GM23338 (cell line): ENCODE measurements at regions not wholly inside any gene's neighbourhood (a gene's known extent, or its start where the extent isn't known, plus 50 kb on each side); places are given as distances from the start of the nearest gene placed in this dataset.

ENCODE experiments used
- CTCF ChIP-seq, 2 experiments: fragments of 200-600 bp in 1 of 2; sonication (generic) in 1 of 2; conservative IDR thresholded peaks; 2 replicates each; pipeline versions ENCODE4 v1.5.1 to v1.6.1; 2016 to 2017; ENCODE audit warnings: antibody characterized with exemption in 2 of 2, low read depth in 2 of 2, mild to moderate bottlenecking in 2 of 2, moderate library complexity in 1 of 2
- EZH2 ChIP-seq: fragments of 200-600 bp; sonication (generic); IDR thresholded peaks from one replicate; pipeline ENCODE4 v1.8.0; 2017; ENCODE audit warnings: antibody characterized with exemption, mild to moderate bottlenecking, low read depth; ENCODE audit not compliant: unreplicated experiment
- EZH2phosphoT487 ChIP-seq: fragments of 200-600 bp; sonication (generic); IDR thresholded peaks from one replicate; pipeline ENCODE4 v1.8.1; 2018; ENCODE audit warnings: antibody characterized with exemption; ENCODE audit not compliant: unreplicated experiment
- POLR2AphosphoS5 ChIP-seq: IDR thresholded peaks from 2 replicates; pipeline ENCODE4 v1.6.1; 2016; ENCODE audit warnings: antibody characterized with exemption, low read depth
- STAT1 ChIP-seq: IDR thresholded peaks from one replicate; pipeline ENCODE4 v1.6.1; 2016; ENCODE audit warnings: antibody characterized with exemption; ENCODE audit not compliant: unreplicated experiment
- ZNF114 ChIP-seq: fragments of 250-450 bp; sonication (Bioruptor Pico); IDR thresholded peaks from 2 replicates; pipeline ENCODE4 v1.5.0; 2020; ENCODE audit warnings: mild to moderate bottlenecking, moderate library complexity

GRCh38 chr3:46129588-46130272 is 78.4 kb downstream of the CCR1 start:
- TF ChIP-seq ZNF114 (CRISPR knock-in tag) (no peak), CTCF (conservative IDR thresholded peaks at IDR 0.05; ENCODE audit: low read depth in 2 of 2) (no peak), EZH2phosphoT487 (no peak), EZH2 (no peak), POLR2AphosphoS5 (no peak), STAT1 (no peak)
